Thyroid gland (tissue), 4 donors: ENCODE measurements at regions not wholly inside any gene's neighbourhood (a gene's known extent, or its start where the extent isn't known, plus 50 kb on each side); places are given as distances from the start of the nearest gene placed in this dataset.

Experiments
- DNase-seq, 2 donors: peaks; one replicate each; pipeline ENCODE4 v3.0.0-alpha.2; 2019
- H3K27ac ChIP-seq, 3 donors: fragments of 200-600 bp; sonication (generic); 1 replicate in 2 of 3; 2 replicates in 1 of 3; pipeline ENCODE4 v1.5.1; 2016 to 2019; ENCODE audit warnings: mild to moderate bottlenecking in 1 of 3, moderate library complexity in 1 of 3
- H3K27me3 ChIP-seq: fragments of 200-600 bp; sonication (generic); one replicate; pipeline ENCODE4 v1.5.1; 2019
- H3K36me3 ChIP-seq, 2 donors: fragments of 200-600 bp; sonication (generic); one replicate each; pipeline ENCODE4 v1.5.1; 2016 to 2019
- H3K4me1 ChIP-seq, 2 donors: fragments of 200-600 bp; sonication (generic); one replicate each; pipeline ENCODE4 v1.5.1; 2017 to 2019
- H3K4me3 ChIP-seq, 3 donors: fragments of 200-600 bp; sonication (generic); replicated peaks in 1 of 3; 1 replicate in 2 of 3; 2 replicates in 1 of 3; pipeline ENCODE4 v1.5.1; 2016; ENCODE audit warnings: mild to moderate bottlenecking in 1 of 3
- H3K9me3 ChIP-seq: fragments of 200-600 bp; sonication (generic); one replicate; pipeline ENCODE4 v1.5.1; 2017
- CTCF ChIP-seq, 6 experiments: fragments of 200-600 bp in 3 of 6; fragments of 450-650 bp in 3 of 6; sonication (generic) in 3 of 6; IDR thresholded peaks; one replicate each; pipeline ENCODE4 v1.5.1; 2016 to 2019; ENCODE audit warnings: antibody characterized with exemption in 6 of 6, mild to moderate bottlenecking in 2 of 6, inconsistent platforms in 1 of 6, moderate library complexity in 1 of 6
- POLR2A ChIP-seq, 2 donors: fragments of 450-650 bp; IDR thresholded peaks; one replicate each; pipeline ENCODE4 v1.6.1; 2017; ENCODE audit warnings: antibody characterized with exemption in 2 of 2, mild to moderate bottlenecking in 2 of 2, moderate library complexity in 1 of 2
- WGBS, 2 donors: methylation state at CpG; one replicate each; pipeline ENCODE4 v1.1.5; 2017; 5-methylcytosine and 5-hydroxymethylcytosine counted together
- intact Hi-C: fragments of 100-400 bp; cut with DNase I; formaldehyde crosslinking; loops from one replicate; pipeline ENCODE4 v1.15.1; 2023

DNA sequence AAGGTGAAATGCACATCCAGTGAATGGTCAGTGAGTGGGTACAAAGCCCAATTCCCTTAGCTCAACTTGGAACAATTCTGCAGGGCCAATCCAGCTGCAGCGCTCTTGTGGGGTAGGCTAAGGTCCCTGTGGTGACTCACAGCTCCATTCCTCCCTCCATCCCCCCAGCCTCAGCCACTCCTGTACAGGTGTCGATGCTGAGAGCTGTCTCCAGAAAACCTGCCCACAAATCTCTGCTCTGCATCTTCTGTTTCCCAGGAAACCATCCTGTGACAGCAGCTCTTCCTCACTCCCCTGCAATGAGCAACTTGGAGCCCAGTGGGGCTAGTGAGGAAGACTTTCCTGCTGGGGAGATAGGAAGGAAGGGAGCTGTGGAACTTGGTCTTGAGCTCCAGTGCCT is 244.7 kb upstream of the GPR26 start:
- no peak overlapping the region for H3K4me3 ChIP-seq
- intact Hi-C loops = no loop called here
- H3K27me3 ChIP-seq = no peaks in the 10 kb centered on the region
- H3K27ac ChIP-seq = no peak overlapping the region
- TF ChIP-seq CTCF (IDR thresholded peaks at IDR 0.05) (no peak), POLR2A (IDR thresholded peaks at IDR 0.05) (no peak)
- no peaks in the 10 kb centered on the region for H3K36me3 ChIP-seq
- H3K9me3 ChIP-seq = no peaks in the 10 kb centered on the region
- peaks cover 3 to 7% of the 10 kb centered on the region in 2 donors for H3K4me1 ChIP-seq
- no peak for DNase-seq
- WGBS, 2 donors = 75 to 93% methylated on average over 2 of the region's 2 CpGs

DNA sequence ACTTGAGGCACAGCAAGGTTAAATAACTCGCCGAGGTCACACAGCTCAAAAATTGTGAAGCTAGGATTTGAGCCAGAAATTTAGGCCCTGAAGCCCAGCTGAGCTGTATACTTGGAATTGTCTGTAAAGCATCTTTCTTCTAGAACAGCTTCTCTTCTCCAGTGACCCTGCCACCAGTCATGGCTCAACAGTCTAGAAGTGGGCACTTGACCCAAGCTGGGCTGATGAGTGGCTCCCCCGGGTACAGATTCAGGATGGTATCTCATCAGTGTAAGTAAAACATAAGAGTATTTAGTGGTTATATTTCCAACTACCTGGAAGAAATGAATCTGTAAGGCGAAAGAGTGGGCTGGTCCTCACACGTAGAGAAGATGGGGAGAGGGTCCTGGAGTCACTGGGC is 243.9 kb upstream of the GPR26 start:
- 43 to 56% methylated on average over 5 of the region's 5 CpGs for WGBS, 2 donors
- peak; percentile 56 to 66 for DNase-seq
- no peaks in the 10 kb centered on the region for H3K27me3 ChIP-seq
- TF ChIP-seq POLR2A (IDR thresholded peaks at IDR 0.05) (no peak), CTCF (IDR thresholded peaks at IDR 0.05) (no peak)
- H3K4me1 ChIP-seq = peaks cover 3 to 7% of the 10 kb centered on the region in 2 donors
- no peaks in the 10 kb centered on the region for H3K9me3 ChIP-seq
- no peaks in the 10 kb centered on the region for H3K36me3 ChIP-seq
- no peak overlapping the region for H3K27ac ChIP-seq
- intact Hi-C loops = no loop called here
- no peak overlapping the region for H3K4me3 ChIP-seq

GRCh38 chr10:123424537-123424936 is 241.6 kb upstream of the GPR26 start:
- H3K36me3 ChIP-seq = no peaks in the 10 kb centered on the region
- intact Hi-C loops = no loop called here
- H3K27me3 ChIP-seq = no peaks in the 10 kb centered on the region
- peaks cover 3 to 7% of the 10 kb centered on the region in 2 donors for H3K4me1 ChIP-seq
- no peak overlapping the region for H3K27ac ChIP-seq
- 92 to 94% methylated on average over 6 of the region's 6 CpGs for WGBS, 2 donors
- no peak for TF ChIP-seq POLR2A (IDR thresholded peaks at IDR 0.05)
- no peak for TF ChIP-seq CTCF (IDR thresholded peaks at IDR 0.05)
- H3K4me3 ChIP-seq = no peak overlapping the region
- no peaks in the 10 kb centered on the region for H3K9me3 ChIP-seq
- no peak for DNase-seq

- 66 to 69% methylated on average over 6 of the region's 6 CpGs for WGBS, 2 donors
- Histone ChIP-seq H3K4me3 (no peak overlapping the region), H3K27ac (no peak overlapping the region), H3K9me3 (no peaks in the 10 kb centered on the region), H3K27me3 (no peaks in the 10 kb centered on the region), H3K4me1 (peaks cover 3 to 7% of the 10 kb centered on the region in 2 donors), H3K36me3 (no peaks in the 10 kb centered on the region)
- DNase-seq = no peak
- intact Hi-C loops = no loop called here
- no peak for TF ChIP-seq POLR2A (IDR thresholded peaks at IDR 0.05)
- TF ChIP-seq CTCF (IDR thresholded peaks at IDR 0.05) = no peak
Observed at GRCh38 chr10:123425680-123426079, 240.5 kb upstream of the GPR26 start.

GRCh38 chr10:123427165-123427786 is 238.9 kb upstream of the GPR26 start:
- 74 to 79% methylated on average over 14 of the region's 14 CpGs for WGBS, 2 donors
- Histone ChIP-seq H3K4me3 (no peak overlapping the region), H3K9me3 (no peaks in the 10 kb centered on the region), H3K4me1 (peaks cover 0 to 7% of the 10 kb centered on the region in 2 donors), H3K36me3 (no peaks in the 10 kb centered on the region), H3K27me3 (no peaks in the 10 kb centered on the region), H3K27ac (no peak overlapping the region)
- intact Hi-C loops = no loop called here
- no peak for DNase-seq
- TF ChIP-seq CTCF (IDR thresholded peaks at IDR 0.05) = no peak
- no peak for TF ChIP-seq POLR2A (IDR thresholded peaks at IDR 0.05)
